ENCODE measurements at regions not wholly inside any gene's neighbourhood (a gene's known extent, or its start where the extent isn't known, plus 50 kb on each side); places are given as distances from the start of the nearest gene placed in this dataset.

DNA sequence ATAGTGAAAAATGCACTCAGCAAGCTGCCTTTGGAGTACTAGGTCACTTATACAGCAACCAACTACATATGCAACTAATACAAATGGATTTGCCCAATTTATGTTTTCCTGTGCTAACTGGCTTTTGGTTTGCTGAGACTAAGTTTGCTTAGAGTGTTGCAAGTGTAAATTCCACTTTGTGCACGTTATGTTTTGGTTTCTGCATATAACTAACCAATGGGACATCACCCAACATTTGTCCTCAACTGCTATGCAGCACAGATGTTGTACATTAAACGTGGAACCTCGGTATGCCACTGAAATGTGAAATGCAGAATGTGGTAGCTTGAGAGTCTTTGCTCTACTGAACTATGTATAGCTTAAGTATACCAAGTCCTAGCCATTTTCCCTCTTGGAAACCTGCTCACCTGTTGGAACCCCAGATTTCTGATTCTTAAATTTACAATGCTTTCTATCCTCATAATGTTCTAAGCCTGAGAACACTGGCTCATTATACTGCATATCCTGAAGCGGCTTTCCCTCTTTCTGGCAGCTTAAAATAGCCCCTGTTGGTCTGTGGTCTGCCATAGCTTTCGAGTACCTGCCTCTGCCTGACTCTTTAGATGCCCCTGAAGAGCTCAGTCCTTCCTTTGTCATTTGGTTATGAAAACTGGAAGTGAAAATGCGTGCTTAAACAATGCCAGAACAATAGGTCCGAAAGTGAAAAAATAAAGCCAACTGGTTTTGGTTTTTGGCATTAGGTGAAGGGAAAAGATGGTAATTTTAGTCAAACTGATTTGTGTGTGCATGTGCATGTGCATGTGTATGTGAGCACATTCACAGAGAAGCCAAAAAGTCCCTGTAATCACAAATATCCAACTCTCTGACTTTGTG is 158.0 kb downstream of the SH2D1A start:
- TF ChIP-seq POLR2A (IDR thresholded peaks at IDR 0.05), result no peak
- TF ChIP-seq, protein P1, sequence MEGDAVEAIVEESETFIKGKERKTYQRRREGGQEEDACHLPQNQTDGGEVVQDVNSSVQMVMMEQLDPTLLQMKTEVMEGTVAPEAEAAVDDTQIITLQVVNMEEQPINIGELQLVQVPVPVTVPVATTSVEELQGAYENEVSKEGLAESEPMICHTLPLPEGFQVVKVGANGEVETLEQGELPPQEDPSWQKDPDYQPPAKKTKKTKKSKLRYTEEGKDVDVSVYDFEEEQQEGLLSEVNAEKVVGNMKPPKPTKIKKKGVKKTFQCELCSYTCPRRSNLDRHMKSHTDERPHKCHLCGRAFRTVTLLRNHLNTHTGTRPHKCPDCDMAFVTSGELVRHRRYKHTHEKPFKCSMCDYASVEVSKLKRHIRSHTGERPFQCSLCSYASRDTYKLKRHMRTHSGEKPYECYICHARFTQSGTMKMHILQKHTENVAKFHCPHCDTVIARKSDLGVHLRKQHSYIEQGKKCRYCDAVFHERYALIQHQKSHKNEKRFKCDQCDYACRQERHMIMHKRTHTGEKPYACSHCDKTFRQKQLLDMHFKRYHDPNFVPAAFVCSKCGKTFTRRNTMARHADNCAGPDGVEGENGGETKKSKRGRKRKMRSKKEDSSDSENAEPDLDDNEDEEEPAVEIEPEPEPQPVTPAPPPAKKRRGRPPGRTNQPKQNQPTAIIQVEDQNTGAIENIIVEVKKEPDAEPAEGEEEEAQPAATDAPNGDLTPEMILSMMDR (IDR thresholded peaks at IDR 0.05), result no peak

Data from transverse colon (tissue), 3 donors.